ENCODE measurements at regions not wholly inside any gene's neighbourhood (a gene's known extent, or its start where the extent isn't known, plus 50 kb on each side); places are given as distances from the start of the nearest gene placed in this dataset.

DNA sequence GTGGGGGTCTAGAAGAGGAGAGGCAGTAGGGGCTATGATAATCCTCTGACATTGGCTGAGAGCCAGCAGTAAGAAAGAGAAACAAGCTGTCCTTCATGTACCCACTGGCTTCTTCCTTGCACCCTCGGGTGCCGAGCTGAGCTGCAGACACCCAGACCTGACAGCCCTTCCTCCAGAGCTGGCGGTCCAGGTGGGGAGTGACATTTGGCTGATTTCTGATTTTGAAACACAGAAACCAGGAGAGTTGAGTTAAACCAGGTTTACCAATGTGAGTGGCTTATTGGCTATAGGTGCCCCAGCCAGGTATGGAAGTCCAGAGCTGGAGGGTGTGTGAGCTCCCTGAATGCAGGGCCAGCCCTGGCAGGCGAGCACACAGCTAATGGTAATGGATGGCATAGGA is 59.2 kb downstream of the GADD45G start:
- ChIA-PET CTCF (ENCODE audit: unreplicated experiment) (no interaction called here), POLR2A (no interaction called here)
- no peaks in the 10 kb centered on the region for H3K4me1 ChIP-seq (ENCODE audit: insufficient read depth, low read length, poor library complexity, severe bottlenecking)
- no peak overlapping the region for H3K4me2 ChIP-seq (ENCODE audit: low read length)
- H3K79me2 ChIP-seq (ENCODE audit: insufficient read depth, low read depth, low read length): no peaks in the 10 kb centered on the region
- no peaks in the 10 kb centered on the region for H3K9me3 ChIP-seq (ENCODE audit: low read length)
- DNase-seq (ENCODE audit: low spot score): no peak
- TF ChIP-seq EZH2phosphoT487 (IDR thresholded peaks at IDR 0.05; ENCODE audit: borderline replicate concordance, low read depth, low read length): no peak
- TF ChIP-seq, protein P1, sequence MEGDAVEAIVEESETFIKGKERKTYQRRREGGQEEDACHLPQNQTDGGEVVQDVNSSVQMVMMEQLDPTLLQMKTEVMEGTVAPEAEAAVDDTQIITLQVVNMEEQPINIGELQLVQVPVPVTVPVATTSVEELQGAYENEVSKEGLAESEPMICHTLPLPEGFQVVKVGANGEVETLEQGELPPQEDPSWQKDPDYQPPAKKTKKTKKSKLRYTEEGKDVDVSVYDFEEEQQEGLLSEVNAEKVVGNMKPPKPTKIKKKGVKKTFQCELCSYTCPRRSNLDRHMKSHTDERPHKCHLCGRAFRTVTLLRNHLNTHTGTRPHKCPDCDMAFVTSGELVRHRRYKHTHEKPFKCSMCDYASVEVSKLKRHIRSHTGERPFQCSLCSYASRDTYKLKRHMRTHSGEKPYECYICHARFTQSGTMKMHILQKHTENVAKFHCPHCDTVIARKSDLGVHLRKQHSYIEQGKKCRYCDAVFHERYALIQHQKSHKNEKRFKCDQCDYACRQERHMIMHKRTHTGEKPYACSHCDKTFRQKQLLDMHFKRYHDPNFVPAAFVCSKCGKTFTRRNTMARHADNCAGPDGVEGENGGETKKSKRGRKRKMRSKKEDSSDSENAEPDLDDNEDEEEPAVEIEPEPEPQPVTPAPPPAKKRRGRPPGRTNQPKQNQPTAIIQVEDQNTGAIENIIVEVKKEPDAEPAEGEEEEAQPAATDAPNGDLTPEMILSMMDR (conservative IDR thresholded peaks at IDR 0.05; ENCODE audit: low read length): no peak
- no peak overlapping the region for H2AFZ ChIP-seq (ENCODE audit: low read length)
- H3K9me2 ChIP-seq (ENCODE audit: insufficient read depth, low read length): no peaks in the 10 kb centered on the region
- H3K27ac ChIP-seq (ENCODE audit: low read depth, low read length, poor library complexity, severe bottlenecking): no peak overlapping the region
- no peak overlapping the region for H3K4me3 ChIP-seq (ENCODE audit: low read depth, low read length, poor library complexity, severe bottlenecking)
- H3K36me3 ChIP-seq (ENCODE audit: insufficient read depth, low read length): no peaks in the 10 kb centered on the region
- BruUV-seq (replicated peaks): no TSS peak
- no peaks in the 10 kb centered on the region for H4K20me1 ChIP-seq (ENCODE audit: insufficient read depth, low read length)
- intact Hi-C loops (cut with micrococcal nuclease; ENCODE audit: unreplicated experiment): no loop called here

DNA sequence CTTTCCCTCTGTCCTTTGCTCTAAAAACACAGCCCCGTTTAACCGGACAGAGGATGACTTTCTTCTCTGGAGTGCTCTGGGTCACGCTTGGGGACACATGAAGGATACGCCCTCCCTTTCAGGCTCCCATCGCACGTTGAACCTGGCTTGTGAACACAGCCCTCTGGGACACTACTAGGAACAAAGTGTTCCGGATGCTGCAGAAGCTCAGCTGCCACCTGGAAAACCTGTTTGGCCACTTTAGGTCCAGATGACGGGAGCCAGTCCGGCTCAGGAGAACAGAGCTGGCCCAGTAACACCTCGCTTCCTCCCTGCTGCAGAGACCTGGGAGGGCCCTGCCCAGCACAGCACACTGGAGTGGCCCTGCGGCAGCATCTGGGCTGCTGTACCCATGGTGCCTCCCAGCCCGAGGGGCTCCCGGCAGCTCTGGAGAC is 60.1 kb downstream of the GADD45G start:
- TF ChIP-seq, protein P1 (conservative IDR thresholded peaks at IDR 0.05; ENCODE audit: low read length): no peak
- TF ChIP-seq EZH2phosphoT487 (IDR thresholded peaks at IDR 0.05; ENCODE audit: borderline replicate concordance, low read depth, low read length): no peak
- Histone ChIP-seq H3K79me2 (ENCODE audit: insufficient read depth, low read depth, low read length) (no peaks in the 10 kb centered on the region), H3K4me2 (ENCODE audit: low read length) (no peak overlapping the region), H3K27ac (ENCODE audit: low read depth, low read length, poor library complexity, severe bottlenecking) (no peak overlapping the region), H3K36me3 (ENCODE audit: insufficient read depth, low read length) (no peaks in the 10 kb centered on the region), H3K4me3 (ENCODE audit: low read depth, low read length, poor library complexity, severe bottlenecking) (no peak overlapping the region), H4K20me1 (ENCODE audit: insufficient read depth, low read length) (no peaks in the 10 kb centered on the region), H3K4me1 (ENCODE audit: insufficient read depth, low read length, poor library complexity, severe bottlenecking) (no peaks in the 10 kb centered on the region), H2AFZ (ENCODE audit: low read length) (no peak overlapping the region), H3K9me3 (ENCODE audit: low read length) (no peaks in the 10 kb centered on the region), H3K9me2 (ENCODE audit: insufficient read depth, low read length) (no peaks in the 10 kb centered on the region)
- intact Hi-C loops (cut with micrococcal nuclease; ENCODE audit: unreplicated experiment): no loop called here
- BruUV-seq (replicated peaks): no TSS peak
- ChIA-PET CTCF (ENCODE audit: unreplicated experiment) (no interaction called here), POLR2A (no interaction called here)
- no peak for DNase-seq (ENCODE audit: low spot score)

DNA sequence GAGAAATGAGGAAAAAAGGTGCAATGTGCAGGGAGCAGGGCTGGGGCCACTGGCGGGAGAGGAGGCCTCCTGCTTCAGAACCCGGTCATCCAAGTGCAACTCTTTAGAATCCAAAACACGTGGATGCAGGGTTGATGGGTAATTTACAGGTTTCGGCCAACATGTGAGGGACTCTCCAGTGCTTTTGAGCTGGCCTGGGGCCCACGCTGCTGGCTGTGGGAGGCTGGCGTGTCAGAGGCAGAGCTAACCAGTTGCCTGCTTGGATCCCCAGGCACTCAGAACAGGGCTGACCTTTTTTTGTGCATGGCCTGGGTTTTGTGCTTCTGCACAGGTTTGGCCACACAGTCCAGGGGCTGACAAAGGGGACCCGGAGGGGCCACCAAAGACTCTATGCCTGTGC is 61.6 kb downstream of the GADD45G start:
- no peaks in the 10 kb centered on the region for H4K20me1 ChIP-seq (ENCODE audit: insufficient read depth, low read length)
- no peaks in the 10 kb centered on the region for H3K9me3 ChIP-seq (ENCODE audit: low read length)
- no peak overlapping the region for H3K4me2 ChIP-seq (ENCODE audit: low read length)
- no TSS peak for BruUV-seq (replicated peaks)
- H3K27ac ChIP-seq (ENCODE audit: low read depth, low read length, poor library complexity, severe bottlenecking): no peak overlapping the region
- ChIA-PET CTCF (ENCODE audit: unreplicated experiment) (no interaction called here), POLR2A (no interaction called here)
- no peak for TF ChIP-seq EZH2phosphoT487 (IDR thresholded peaks at IDR 0.05; ENCODE audit: borderline replicate concordance, low read depth, low read length)
- TF ChIP-seq, protein P1 (conservative IDR thresholded peaks at IDR 0.05; ENCODE audit: low read length): no peak
- H3K79me2 ChIP-seq (ENCODE audit: insufficient read depth, low read depth, low read length): no peaks in the 10 kb centered on the region
- H3K4me3 ChIP-seq (ENCODE audit: low read depth, low read length, poor library complexity, severe bottlenecking): no peak overlapping the region
- H3K9me2 ChIP-seq (ENCODE audit: insufficient read depth, low read length): no peaks in the 10 kb centered on the region
- DNase-seq (ENCODE audit: low spot score): no peak
- intact Hi-C loops (cut with micrococcal nuclease; ENCODE audit: unreplicated experiment): no loop called here
- no peaks in the 10 kb centered on the region for H3K36me3 ChIP-seq (ENCODE audit: insufficient read depth, low read length)
- no peak overlapping the region for H2AFZ ChIP-seq (ENCODE audit: low read length)
- no peaks in the 10 kb centered on the region for H3K4me1 ChIP-seq (ENCODE audit: insufficient read depth, low read length, poor library complexity, severe bottlenecking)

All from OCI-LY7 (cell line).